ENCODE measurements at regions not wholly inside any gene's neighbourhood (a gene's known extent, or its start where the extent isn't known, plus 50 kb on each side); places are given as distances from the start of the nearest gene placed in this dataset.

GRCh38 chr18:25630682-25631081 lies 278.7 kb upstream of the ZNF521 start:
- no peak for DNase-seq

- no peak for DNase-seq
Observed at GRCh38 chr18:25621682-25622081, 269.7 kb upstream of the ZNF521 start.

GRCh38 chr18:25621144-25621543 lies 269.2 kb upstream of the ZNF521 start:
- DNase-seq = no peak

GRCh38 chr18:25614168-25614567 lies 262.2 kb upstream of the ZNF521 start:
- DNase-seq = no peak

- no peak for DNase-seq
Observed at GRCh38 chr18:25612466-25612865, 260.5 kb upstream of the ZNF521 start.

GRCh38 chr18:25608091-25608490 lies 256.1 kb upstream of the ZNF521 start:
- no peak for DNase-seq

GRCh38 chr18:25604894-25605597 lies 253.1 kb upstream of the ZNF521 start:
- no peak for DNase-seq

GRCh38 chr18:25604196-25604893 lies 252.4 kb upstream of the ZNF521 start:
- DNase-seq = no peak

- no peak for DNase-seq
Observed at GRCh38 chr18:25599443-25599842, 247.5 kb upstream of the ZNF521 start.

GRCh38 chr18:25597476-25597875 lies 245.5 kb upstream of the ZNF521 start:
- no peak for DNase-seq

- no peak for DNase-seq
Observed at GRCh38 chr18:25595274-25596060, 243.5 kb upstream of the ZNF521 start.

GRCh38 chr18:25594351-25594750 lies 242.4 kb upstream of the ZNF521 start:
- DNase-seq = no peak

- no peak for DNase-seq
Observed at GRCh38 chr18:25592804-25593360, 240.9 kb upstream of the ZNF521 start.

- no peak for DNase-seq
Observed at GRCh38 chr18:25590456-25590855, 238.5 kb upstream of the ZNF521 start.

- DNase-seq = no peak
Observed at GRCh38 chr18:25587545-25587944, 235.6 kb upstream of the ZNF521 start.

GRCh38 chr18:25568986-25569385 lies 217.0 kb upstream of the ZNF521 start:
- DNase-seq = no peak

- no peak for DNase-seq
Observed at GRCh38 chr18:25563816-25564683, 212.1 kb upstream of the ZNF521 start.

- no peak for DNase-seq
Observed at GRCh38 chr18:25563346-25563745, 211.4 kb upstream of the ZNF521 start.

- DNase-seq = no peak
Observed at GRCh38 chr18:25561918-25562317, 210.0 kb upstream of the ZNF521 start.

GRCh38 chr18:25560369-25560768 lies 208.4 kb upstream of the ZNF521 start:
- DNase-seq = no peak

GRCh38 chr18:25557011-25557410 lies 205.0 kb upstream of the ZNF521 start:
- DNase-seq = no peak

- DNase-seq = no peak
Observed at GRCh38 chr18:25553631-25554263, 201.8 kb upstream of the ZNF521 start.

All from NCI-H1694 treated with DMSO at 0.1 percent for 48 hours (cell line).